IMR-90 (cell line): ENCODE measurements at regions not wholly inside any gene's neighbourhood (a gene's known extent, or its start where the extent isn't known, plus 50 kb on each side); places are given as distances from the start of the nearest gene placed in this dataset.

Experiments
- ATAC-seq: fragments of 200-7000 bp; cut with Tn5 transposase; 2 replicates; pipeline ENCODE4 v1.9.1; 2020; ENCODE audit warnings: low read depth, mild to moderate bottlenecking, moderate library complexity
- BruUV-seq: library from RNA; stranded (reverse); fragments of 400-500 nt; replicated peaks from 2 replicates; lab custom pipeline; 2021; lab: Mats Ljungman, UMichigan
- CTCF ChIA-PET: fragments of 300-600 bp; formaldehyde crosslinking; extraction: SDS; loops from one replicate; lab custom pipeline; 2021; ENCODE audit warnings: antibody characterized with exemption; lab: Yijun Ruan, JAX
- POLR2A ChIA-PET: fragments of 300-600 bp; sonication (Branson Sonifier 250); formaldehyde crosslinking; loops from one replicate; lab custom pipeline; 2022; ENCODE audit warnings: antibody characterized with exemption; ENCODE audit not compliant: unreplicated experiment; lab: Charles Lee
- DNase-seq: peaks from one replicate; pipeline ENCODE4 v3.0.0; 2013
- H2AFZ ChIP-seq: replicated peaks from 2 replicates; pipeline ENCODE3; 2013; ENCODE audit warnings: low read length, mild to moderate bottlenecking; ENCODE audit not compliant: poor library complexity
- H2AK5ac ChIP-seq: 2 replicates; pipeline ENCODE4 v1.6.1; 2013; ENCODE audit warnings: low read depth, low read length, inconsistent platforms
- H2AK9ac ChIP-seq: replicated peaks from 2 replicates; pipeline ENCODE3; 2013; ENCODE audit warnings: mild to moderate bottlenecking, low read depth, low read length, moderate library complexity; ENCODE audit not compliant: poor library complexity
- H2BK120ac ChIP-seq: 2 replicates; pipeline ENCODE4 v1.6.1; 2013; ENCODE audit warnings: low read depth, low read length, inconsistent platforms
- H2BK15ac ChIP-seq: 3 replicates; pipeline ENCODE4 v1.6.1; 2013; ENCODE audit warnings: low read depth, low read length, inconsistent platforms
- H2BK20ac ChIP-seq: 2 replicates; pipeline ENCODE4 v1.6.1; 2013; ENCODE audit warnings: low read depth, mild to moderate bottlenecking, inconsistent platforms, low read length, moderate library complexity
- H2BK5ac ChIP-seq: 2 replicates; pipeline ENCODE4 v1.6.1; 2013; ENCODE audit warnings: mild to moderate bottlenecking, low read depth, low read length, inconsistent platforms; ENCODE audit not compliant: poor library complexity, severe bottlenecking
- H3K14ac ChIP-seq: replicated peaks from 2 replicates; pipeline ENCODE4 v1.6.1; 2013; ENCODE audit warnings: low read depth, low read length, inconsistent platforms
- H3K18ac ChIP-seq: 2 replicates; pipeline ENCODE4 v1.6.1; 2013; ENCODE audit warnings: low read depth, low read length, control low read depth
- H3K23ac ChIP-seq: 2 replicates; pipeline ENCODE4 v1.6.1; 2013; ENCODE audit warnings: low read depth, low read length, inconsistent platforms
- H3K27ac ChIP-seq: 2 replicates; pipeline ENCODE4 v1.5.1; 2013; ENCODE audit warnings: mild to moderate bottlenecking, control low read depth, low read length; ENCODE audit not compliant: insufficient read depth
- H3K27me3 ChIP-seq: 2 replicates; pipeline ENCODE4 v1.6.1; 2013; ENCODE audit warnings: low read length; ENCODE audit not compliant: control insufficient read depth, insufficient read depth
- H3K36me3 ChIP-seq: 2 replicates; pipeline ENCODE4 v1.6.1; 2013; ENCODE audit warnings: low read length, mixed read lengths; ENCODE audit not compliant: control insufficient read depth, insufficient read depth
- H3K4ac ChIP-seq: 2 replicates; pipeline ENCODE4 v1.6.1; 2013; ENCODE audit warnings: low read depth, low read length, inconsistent platforms
- H3K4me1 ChIP-seq: 2 replicates; pipeline ENCODE4 v1.6.1; 2013; ENCODE audit warnings: low read length, mixed read lengths; ENCODE audit not compliant: control insufficient read depth, insufficient read depth
- H3K4me2 ChIP-seq: 2 replicates; pipeline ENCODE4 v1.6.1; 2013; ENCODE audit warnings: low read depth, mild to moderate bottlenecking, control low read depth, low read length, moderate library complexity
- H3K4me3 ChIP-seq: 2 replicates; pipeline ENCODE4 v1.5.1; 2013; ENCODE audit warnings: low read depth, mild to moderate bottlenecking, control low read depth, low read length, moderate library complexity; ENCODE audit not compliant: insufficient read depth
- H3K56ac ChIP-seq: 2 replicates; pipeline ENCODE4 v1.6.1; 2013; ENCODE audit warnings: low read length, inconsistent platforms; ENCODE audit not compliant: insufficient read depth; ENCODE audit errors: extremely low read depth
- H3K79me1 ChIP-seq, 2 experiments: 2 replicates each; pipeline ENCODE4 v1.6.1; 2013; ENCODE audit warnings: low read length in 2 of 2, inconsistent platforms in 1 of 2, low read depth in 1 of 2
- H3K9ac ChIP-seq: 2 replicates; pipeline ENCODE4 v1.6.1; 2013; ENCODE audit warnings: low read depth, low read length, control low read depth
- H3K9me1 ChIP-seq: 2 replicates; pipeline ENCODE4 v1.6.1; 2013; ENCODE audit warnings: low read length, inconsistent platforms; ENCODE audit not compliant: insufficient read depth
- H3K9me3 ChIP-seq: 2 replicates; pipeline ENCODE4 v1.6.1; 2013; ENCODE audit warnings: low read length; ENCODE audit not compliant: control insufficient read depth, insufficient read depth
- H4K20me1 ChIP-seq: 2 replicates; pipeline ENCODE4 v1.6.1; 2013; ENCODE audit warnings: low read length, inconsistent platforms; ENCODE audit not compliant: insufficient read depth
- H4K5ac ChIP-seq: 2 replicates; pipeline ENCODE4 v1.6.1; 2013; ENCODE audit warnings: mild to moderate bottlenecking, low read depth, low read length, control low read depth
- H4K8ac ChIP-seq, 2 experiments: 2 replicates each; pipeline ENCODE4 v1.6.1; 2013; ENCODE audit warnings: low read depth in 2 of 2, low read length in 2 of 2, control low read depth in 1 of 2, inconsistent platforms in 1 of 2
- H4K91ac ChIP-seq: 2 replicates; pipeline ENCODE4 v1.6.1; 2013; ENCODE audit warnings: low read depth, low read length, inconsistent platforms; ENCODE audit not compliant: insufficient read depth
- BHLHE40 ChIP-seq: fragments of 150-350 bp; IDR thresholded peaks from 2 replicates; pipeline ENCODE4 v1.6.1; 2016; ENCODE audit warnings: mild to moderate bottlenecking, low read depth, low read length
- CEBPB ChIP-seq: IDR thresholded peaks from 2 replicates; pipeline ENCODE4 v1.6.1; 2012; ENCODE audit warnings: low read depth, low read length, improper control_type of control experiment
- CHD1 ChIP-seq: IDR thresholded peaks from 2 replicates; pipeline ENCODE4 v1.6.1; 2012; ENCODE audit warnings: low read depth, low read length, improper control_type of control experiment
- CTCF ChIP-seq: conservative IDR thresholded peaks from 2 replicates; pipeline ENCODE4 v1.5.1; 2012; ENCODE audit warnings: mild to moderate bottlenecking, low read depth, low read length, improper control_type of control experiment
- ELK1 ChIP-seq: fragments of 150-350 bp; IDR thresholded peaks from 2 replicates; pipeline ENCODE4 v1.6.1; 2016; ENCODE audit warnings: low read depth, mild to moderate bottlenecking, low read length, moderate library complexity, borderline replicate concordance
- FOS ChIP-seq: fragments of 150-350 bp; IDR thresholded peaks from 2 replicates; pipeline ENCODE4 v1.6.1; 2016; ENCODE audit warnings: low read depth, low read length
- MAFK ChIP-seq: IDR thresholded peaks from 2 replicates; pipeline ENCODE4 v1.6.1; 2012; ENCODE audit warnings: low read depth, low read length, improper control_type of control experiment
- MAZ ChIP-seq: IDR thresholded peaks from 2 replicates; pipeline ENCODE4 v1.6.1; 2012; ENCODE audit warnings: low read depth, mild to moderate bottlenecking, low read length, improper control_type of control experiment, moderate library complexity, borderline replicate concordance
- MXI1 ChIP-seq: IDR thresholded peaks from 2 replicates; pipeline ENCODE4 v1.6.1; 2012; ENCODE audit warnings: low read depth, mild to moderate bottlenecking, low read length, moderate library complexity, borderline replicate concordance
- NFE2L2 ChIP-seq: fragments of 150-350 bp; IDR thresholded peaks from 2 replicates; pipeline ENCODE4 v1.6.1; 2016; ENCODE audit warnings: low read depth, mild to moderate bottlenecking, low read length
- POLR2A ChIP-seq: IDR thresholded peaks from 2 replicates; pipeline ENCODE4 v1.6.1; 2012; ENCODE audit warnings: mild to moderate bottlenecking, low read depth, low read length
- RAD21 ChIP-seq: IDR thresholded peaks from 2 replicates; pipeline ENCODE4 v1.6.1; 2012; ENCODE audit warnings: low read length, improper control_type of control experiment
- RCOR1 ChIP-seq: IDR thresholded peaks from 2 replicates; pipeline ENCODE4 v1.6.1; 2012; ENCODE audit warnings: mild to moderate bottlenecking, low read length, improper control_type of control experiment; ENCODE audit not compliant: insufficient replicate concordance
- RFX5 ChIP-seq: IDR thresholded peaks from 2 replicates; pipeline ENCODE4 v1.8.0; 2012; ENCODE audit warnings: low read depth, mild to moderate bottlenecking, low read length, moderate library complexity
- SMC3 ChIP-seq: fragments of 150-350 bp; IDR thresholded peaks from 2 replicates; pipeline ENCODE4 v1.6.1; 2016; ENCODE audit warnings: low read depth, mild to moderate bottlenecking, antibody characterized with exemption, low read length, moderate library complexity
- USF2 ChIP-seq: fragments of 150-350 bp; IDR thresholded peaks from 2 replicates; pipeline ENCODE4 v1.6.1; 2017; ENCODE audit warnings: mild to moderate bottlenecking, antibody characterized with exemption, low read length, low read depth
- dilution Hi-C: fragments of 300-500 bp; cut with HindIII; formaldehyde crosslinking; loops from one replicate; pipeline ENCODE4 v1.14.3; 2018; ENCODE audit warnings: low sequenced_read_pairs; ENCODE audit not compliant: unreplicated experiment
- in situ Hi-C: fragments of 300-500 bp; cut with MboI; formaldehyde crosslinking; loops from 3 replicates; pipeline ENCODE4 v1.14.3; 2019; ENCODE audit warnings: low sequenced_read_pairs, inconsistent platforms, mixed read lengths
- intact Hi-C: fragments of 100-400 bp; cut with micrococcal nuclease; formaldehyde crosslinking; loops from 2 replicates; pipeline ENCODE4 v1.10.0; 2022

GRCh38 chr12:89923091-89923490 lies 214.5 kb upstream of the ATP2B1 start:
- Histone ChIP-seq H2BK120ac (no peak overlapping the region), H3K4me2 (no peak overlapping the region), H2AFZ (no peak overlapping the region), H3K14ac (no peak overlapping the region), H3K56ac (no peak overlapping the region), H2BK15ac (no peak overlapping the region), H3K36me3 (no peaks in the 10 kb centered on the region), H3K4ac (no peak overlapping the region), H3K9me1 (no peaks in the 10 kb centered on the region), H3K4me3 (no peak overlapping the region), H3K23ac (no peak overlapping the region), H2BK5ac (no peak overlapping the region), H4K20me1 (no peaks in the 10 kb centered on the region), H3K9ac (no peak overlapping the region), H2AK9ac (no peak overlapping the region), H3K27ac (no peak overlapping the region), H3K18ac (no peak overlapping the region), H3K9me3 (no peaks in the 10 kb centered on the region), H4K5ac (no peak overlapping the region), H4K8ac (no peak overlapping the region), H3K27me3 (no peaks in the 10 kb centered on the region), H2AK5ac (no peak overlapping the region), H3K79me1 (no peaks in the 10 kb centered on the region), H2BK20ac (no peak overlapping the region), H4K91ac (no peak overlapping the region), H3K4me1 (no peaks in the 10 kb centered on the region)
- in situ Hi-C loops (no loop called here), dilution Hi-C loops (no loop called here), intact Hi-C loops (no loop called here)
- BruUV-seq: no TSS peak
- ATAC-seq: no peak
- ChIA-PET CTCF (no interaction called here), POLR2A (no interaction called here)
- no peak for TF ChIP-seq CTCF
- TF ChIP-seq RAD21: no peak
- no peak for TF ChIP-seq CHD1
- TF ChIP-seq FOS: no peak
- no peak for TF ChIP-seq BHLHE40
- no peak for TF ChIP-seq RFX5
- no peak for TF ChIP-seq USF2
- no peak for TF ChIP-seq RCOR1
- TF ChIP-seq SMC3: no peak
- no peak for TF ChIP-seq CEBPB
- TF ChIP-seq ELK1: no peak
- TF ChIP-seq MAZ: no peak
- TF ChIP-seq POLR2A: no peak
- TF ChIP-seq NFE2L2: no peak
- TF ChIP-seq MAFK: no peak
- no peak for TF ChIP-seq MXI1
- no peak for DNase-seq
